Nephron progenitor cell (in vitro differentiated cells): ENCODE measurements at regions not wholly inside any gene's neighbourhood (a gene's known extent, or its start where the extent isn't known, plus 50 kb on each side); places are given as distances from the start of the nearest gene placed in this dataset.

Experiments used
- DNase-seq: peaks from one replicate; pipeline ENCODE4 v3.0.0; 2021
- H3K27ac Mint-ChIP-seq: 2 replicates; pipeline ENCODE4 v1.8.0; 2021; ENCODE audit warnings: mild to moderate bottlenecking, moderate library complexity, mixed read lengths
- H3K27me3 Mint-ChIP-seq: 2 replicates; pipeline ENCODE4 v1.8.0; 2021; ENCODE audit warnings: mild to moderate bottlenecking, low read depth, mixed read lengths; ENCODE audit not compliant: poor library complexity
- H3K36me3 Mint-ChIP-seq: 2 replicates; pipeline ENCODE4 v1.8.0; 2021; ENCODE audit warnings: low read depth, mixed read lengths
- H3K4me1 Mint-ChIP-seq: 2 replicates; pipeline ENCODE4 v1.8.0; 2021; ENCODE audit warnings: mixed read lengths
- H3K4me3 Mint-ChIP-seq: 2 replicates; pipeline ENCODE4 v1.8.0; 2021; ENCODE audit warnings: mild to moderate bottlenecking, moderate library complexity, mixed read lengths
- H3K9me3 Mint-ChIP-seq: 2 replicates; pipeline ENCODE4 v1.8.0; 2021; ENCODE audit warnings: mild to moderate bottlenecking, moderate library complexity, mixed read lengths
- CTCF ChIP-seq: fragments of 200-600 bp; sonication (generic); IDR thresholded peaks from 2 replicates; pipeline ENCODE4 v1.5.0; 2021; ENCODE audit warnings: antibody characterized with exemption

- H3K4me3 Mint-ChIP-seq, result no peak overlapping the region
- H3K9me3 Mint-ChIP-seq, result no peaks in the 10 kb centered on the region
- TF ChIP-seq CTCF, result no peak
- peak overlapping the region; percentile 27 for H3K27ac Mint-ChIP-seq
- peaks cover 34% of the 10 kb centered on the region for H3K4me1 Mint-ChIP-seq
- H3K36me3 Mint-ChIP-seq, result no peaks in the 10 kb centered on the region
- H3K27me3 Mint-ChIP-seq, result peaks cover 4% of the 10 kb centered on the region
- no peak for DNase-seq
Measured at GRCh38 chr9:2354856-2355696, 266.5 kb upstream of the VLDLR start.

GRCh38 chr9:2355697-2355983, 265.9 kb upstream of the VLDLR start:
- Mint-ChIP-seq H3K27me3 (peaks cover 4% of the 10 kb centered on the region), H3K27ac (no peak overlapping the region), H3K9me3 (no peaks in the 10 kb centered on the region), H3K4me3 (no peak overlapping the region), H3K4me1 (peaks cover 37% of the 10 kb centered on the region), H3K36me3 (no peaks in the 10 kb centered on the region)
- no peak for TF ChIP-seq CTCF
- DNase-seq, result no peak

DNA sequence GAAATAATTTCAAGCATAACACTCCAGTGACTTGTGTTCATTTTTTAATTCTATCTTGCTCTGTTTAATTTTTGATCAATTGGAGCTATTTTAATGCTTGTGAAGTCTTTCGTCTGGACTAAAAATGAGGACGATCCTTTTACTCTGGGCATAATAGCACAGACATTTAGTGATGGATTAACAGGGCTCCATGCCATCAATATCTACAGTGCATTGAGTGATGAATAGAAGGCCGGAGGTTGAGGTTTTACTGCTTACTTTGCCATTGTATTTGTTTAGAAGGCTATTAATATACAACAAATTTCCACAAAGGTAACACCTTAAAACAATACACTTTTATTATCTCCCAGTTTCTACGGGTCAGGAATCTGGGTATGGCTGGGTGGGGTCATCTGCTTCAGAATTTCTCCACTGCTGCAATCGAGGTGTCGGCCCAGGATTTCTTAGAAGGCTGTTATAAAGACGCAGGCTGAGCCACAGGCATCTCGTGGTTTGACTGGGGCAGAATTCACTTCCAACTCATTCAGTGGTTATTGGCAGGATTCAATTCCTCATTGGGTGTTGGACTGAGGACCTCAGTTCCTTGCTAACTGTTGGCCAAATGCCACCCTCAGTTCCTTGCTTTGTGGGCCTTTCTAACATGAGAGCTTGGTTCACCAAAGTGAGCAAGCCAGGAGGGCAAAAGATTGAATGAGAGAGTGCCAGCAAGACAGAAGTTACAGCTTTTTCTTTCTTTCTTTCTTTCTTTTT, 265.4 kb upstream of the VLDLR start:
- H3K4me1 Mint-ChIP-seq, result peaks cover 37% of the 10 kb centered on the region
- no peak for DNase-seq
- no peak for TF ChIP-seq CTCF
- peaks cover 4% of the 10 kb centered on the region for H3K27me3 Mint-ChIP-seq
- H3K36me3 Mint-ChIP-seq, result no peaks in the 10 kb centered on the region
- no peak overlapping the region for H3K27ac Mint-ChIP-seq
- H3K9me3 Mint-ChIP-seq, result no peaks in the 10 kb centered on the region
- H3K4me3 Mint-ChIP-seq, result no peak overlapping the region

GRCh38 chr9:2359891-2360471, 261.6 kb upstream of the VLDLR start:
- Mint-ChIP-seq H3K9me3 (no peaks in the 10 kb centered on the region), H3K36me3 (no peaks in the 10 kb centered on the region), H3K4me3 (no peak overlapping the region), H3K27ac (no peak overlapping the region), H3K4me1 (peaks cover 30% of the 10 kb centered on the region), H3K27me3 (no peaks in the 10 kb centered on the region)
- DNase-seq, result no peak
- no peak for TF ChIP-seq CTCF

DNA sequence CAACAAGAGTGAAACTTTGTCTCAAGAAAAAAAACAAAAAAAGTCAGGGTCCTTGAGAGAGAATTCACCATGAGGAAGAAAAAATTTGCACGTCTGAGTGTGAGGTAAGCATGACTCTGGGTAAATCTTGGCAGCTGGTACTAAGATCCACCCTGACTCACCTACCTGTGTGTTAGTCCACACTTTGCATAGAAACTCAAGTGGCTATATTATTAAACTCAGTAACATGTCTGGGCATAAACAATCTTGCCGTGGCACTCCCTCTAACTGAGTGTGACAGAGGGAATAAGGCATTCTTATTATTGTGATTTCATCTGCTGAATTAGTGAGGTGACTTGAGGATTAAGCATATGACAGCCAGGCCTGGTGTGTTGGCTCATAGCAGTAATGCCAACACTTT, 259.4 kb upstream of the VLDLR start:
- H3K36me3 Mint-ChIP-seq, result no peaks in the 10 kb centered on the region
- H3K9me3 Mint-ChIP-seq, result no peaks in the 10 kb centered on the region
- H3K4me1 Mint-ChIP-seq, result peaks cover 18% of the 10 kb centered on the region
- DNase-seq, result no peak
- no peaks in the 10 kb centered on the region for H3K27me3 Mint-ChIP-seq
- H3K4me3 Mint-ChIP-seq, result no peak overlapping the region
- no peak for TF ChIP-seq CTCF
- no peak overlapping the region for H3K27ac Mint-ChIP-seq
